Body of pancreas (tissue), 4 donors: ENCODE measurements at regions not wholly inside any gene's neighbourhood (a gene's known extent, or its start where the extent isn't known, plus 50 kb on each side); places are given as distances from the start of the nearest gene placed in this dataset.

Experiments
- POLR2A ChIP-seq, 3 donors: fragments of 450-650 bp; IDR thresholded peaks; one replicate each; pipeline ENCODE4 v1.6.1; 2016; ENCODE audit warnings: antibody characterized with exemption in 3 of 3, mild to moderate bottlenecking in 2 of 3
- TF ChIP-seq, protein P1 (sequence below), 7 experiments: fragments of 450-650 bp in 4 of 7; fragments of 200-600 bp in 3 of 7; sonication (generic) in 3 of 7; IDR thresholded peaks; one replicate each; pipeline ENCODE4 v1.5.1; 2016 to 2019; ENCODE audit warnings: antibody characterized with exemption in 7 of 7

GRCh38 chr4:130896920-130897319, 1801.0 kb downstream of the C4orf33 start:
- TF ChIP-seq, protein P1, sequence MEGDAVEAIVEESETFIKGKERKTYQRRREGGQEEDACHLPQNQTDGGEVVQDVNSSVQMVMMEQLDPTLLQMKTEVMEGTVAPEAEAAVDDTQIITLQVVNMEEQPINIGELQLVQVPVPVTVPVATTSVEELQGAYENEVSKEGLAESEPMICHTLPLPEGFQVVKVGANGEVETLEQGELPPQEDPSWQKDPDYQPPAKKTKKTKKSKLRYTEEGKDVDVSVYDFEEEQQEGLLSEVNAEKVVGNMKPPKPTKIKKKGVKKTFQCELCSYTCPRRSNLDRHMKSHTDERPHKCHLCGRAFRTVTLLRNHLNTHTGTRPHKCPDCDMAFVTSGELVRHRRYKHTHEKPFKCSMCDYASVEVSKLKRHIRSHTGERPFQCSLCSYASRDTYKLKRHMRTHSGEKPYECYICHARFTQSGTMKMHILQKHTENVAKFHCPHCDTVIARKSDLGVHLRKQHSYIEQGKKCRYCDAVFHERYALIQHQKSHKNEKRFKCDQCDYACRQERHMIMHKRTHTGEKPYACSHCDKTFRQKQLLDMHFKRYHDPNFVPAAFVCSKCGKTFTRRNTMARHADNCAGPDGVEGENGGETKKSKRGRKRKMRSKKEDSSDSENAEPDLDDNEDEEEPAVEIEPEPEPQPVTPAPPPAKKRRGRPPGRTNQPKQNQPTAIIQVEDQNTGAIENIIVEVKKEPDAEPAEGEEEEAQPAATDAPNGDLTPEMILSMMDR (IDR thresholded peaks at IDR 0.05): no peak
- TF ChIP-seq POLR2A (IDR thresholded peaks at IDR 0.05): no peak
